NCI-H2196 (cell line): ENCODE measurements at regions not wholly inside any gene's neighbourhood (a gene's known extent, or its start where the extent isn't known, plus 50 kb on each side); places are given as distances from the start of the nearest gene placed in this dataset.

Source experiments
- DNase-seq: peaks from one replicate; lab custom pipeline; 2025; ENCODE audit not compliant: unreplicated experiment; lab: John Stamatoyannopoulos, UW

GRCh38 chrX:42098900-42099299, 175.5 kb upstream of the CASK start:
- no peak for DNase-seq

- no peak for DNase-seq
These were observed 174.1 kb upstream of the CASK start for GRCh38 chrX:42097486-42097885.

GRCh38 chrX:42096265-42096920, 173.0 kb upstream of the CASK start:
- no peak for DNase-seq

- no peak for DNase-seq
These were observed 170.9 kb upstream of the CASK start for GRCh38 chrX:42094218-42094617.

GRCh38 chrX:42093756-42094155, 170.4 kb upstream of the CASK start:
- no peak for DNase-seq

GRCh38 chrX:42090395-42090794, 167.0 kb upstream of the CASK start:
- no peak for DNase-seq

- DNase-seq: no peak
These were observed 165.7 kb upstream of the CASK start for GRCh38 chrX:42089031-42089430.

GRCh38 chrX:42087960-42088359, 164.6 kb upstream of the CASK start:
- DNase-seq: no peak

GRCh38 chrX:42085836-42086235, 162.5 kb upstream of the CASK start:
- DNase-seq: no peak

GRCh38 chrX:42079968-42080367, 156.6 kb upstream of the CASK start:
- no peak for DNase-seq

GRCh38 chrX:42077675-42078074, 154.3 kb upstream of the CASK start:
- no peak for DNase-seq

GRCh38 chrX:42075032-42075431, 151.7 kb upstream of the CASK start:
- no peak for DNase-seq

GRCh38 chrX:42073448-42073847, 150.1 kb upstream of the CASK start:
- no peak for DNase-seq

- no peak for DNase-seq
These were observed 147.5 kb upstream of the CASK start for GRCh38 chrX:42070866-42071265.

- no peak for DNase-seq
These were observed 130.9 kb upstream of the CASK start for GRCh38 chrX:42054256-42054655.

- DNase-seq: no peak
These were observed 127.0 kb upstream of the CASK start for GRCh38 chrX:42050345-42050744.

GRCh38 chrX:42047886-42048285, 124.5 kb upstream of the CASK start:
- no peak for DNase-seq

GRCh38 chrX:42028109-42028508, 104.8 kb upstream of the CASK start:
- no peak for DNase-seq

- no peak for DNase-seq
These were observed 104.1 kb upstream of the CASK start for GRCh38 chrX:42027367-42028000.

GRCh38 chrX:42025861-42026260, 102.5 kb upstream of the CASK start:
- DNase-seq: no peak

GRCh38 chrX:42023122-42023521, 99.8 kb upstream of the CASK start:
- DNase-seq: no peak

GRCh38 chrX:42022158-42022557, 98.8 kb upstream of the CASK start:
- no peak for DNase-seq

- DNase-seq: no peak
These were observed 97.7 kb upstream of the CASK start for GRCh38 chrX:42021058-42021457.
